ENCODE measurements at regions not wholly inside any gene's neighbourhood (a gene's known extent, or its start where the extent isn't known, plus 50 kb on each side); places are given as distances from the start of the nearest gene placed in this dataset.
A peak's percentile ranks its signal among the peaks of the same experiment; 100 is the strongest.

DNA sequence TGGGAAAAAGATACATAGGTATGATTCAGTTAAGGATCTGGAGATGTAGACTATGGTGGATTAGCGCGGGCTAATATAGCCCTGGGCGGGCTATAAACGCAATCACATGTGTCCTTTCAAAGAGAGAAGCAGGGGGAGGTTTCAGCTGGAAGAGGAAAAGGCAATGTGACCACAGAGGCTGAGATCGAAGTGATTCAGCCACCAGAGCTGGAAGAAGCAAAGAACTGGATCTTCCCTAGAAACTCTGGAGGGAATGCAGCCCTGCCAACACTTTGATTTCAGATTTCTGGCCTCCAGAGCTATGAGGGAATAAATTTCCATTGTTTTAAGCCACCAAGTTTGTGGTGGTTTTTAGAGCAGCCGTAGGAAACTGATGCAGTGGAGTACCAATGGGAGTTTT, 81.5 kb upstream of the NHSL1 start:
- DNase-seq: no peak

DNA sequence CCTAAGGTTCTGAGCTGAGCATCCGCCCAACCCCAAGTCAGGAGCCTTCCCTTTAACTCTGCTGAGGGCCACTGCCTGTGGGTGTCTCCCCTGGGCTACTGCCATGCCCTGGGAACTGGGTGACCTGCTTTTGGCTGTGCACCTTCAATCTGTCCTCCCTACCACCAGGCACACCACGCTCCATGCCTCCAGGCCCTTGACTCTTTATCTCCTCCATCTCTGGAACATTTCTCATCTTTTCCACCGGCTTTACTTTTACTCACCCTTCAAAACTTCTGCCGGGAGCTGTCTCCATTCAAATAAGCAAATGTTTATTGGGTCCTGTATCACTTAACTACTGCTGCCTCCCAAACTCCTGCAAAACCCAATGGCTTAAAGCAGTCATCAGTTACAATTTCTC, 83.3 kb upstream of the NHSL1 start:
- no peak for DNase-seq

DNA sequence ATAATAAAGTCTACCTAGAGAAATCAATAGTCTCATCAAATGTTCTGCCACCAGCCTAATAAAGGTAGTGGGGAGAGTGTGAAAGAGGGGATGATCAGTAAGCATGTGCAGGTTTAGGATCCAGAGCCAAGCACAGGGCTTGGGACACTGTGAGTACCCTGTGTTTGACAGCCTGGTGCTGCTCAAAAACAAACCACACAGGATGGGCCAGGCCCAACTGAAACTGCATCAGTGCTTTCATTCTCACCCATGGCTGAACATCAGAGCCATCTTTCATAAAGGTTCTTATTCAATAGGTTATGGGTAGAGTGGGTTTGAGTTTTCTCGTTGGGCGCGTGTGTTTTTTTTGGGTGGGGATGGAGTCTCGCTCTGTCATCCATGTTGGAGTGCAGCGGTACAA, 87.3 kb upstream of the NHSL1 start:
- no peak for DNase-seq

DNA sequence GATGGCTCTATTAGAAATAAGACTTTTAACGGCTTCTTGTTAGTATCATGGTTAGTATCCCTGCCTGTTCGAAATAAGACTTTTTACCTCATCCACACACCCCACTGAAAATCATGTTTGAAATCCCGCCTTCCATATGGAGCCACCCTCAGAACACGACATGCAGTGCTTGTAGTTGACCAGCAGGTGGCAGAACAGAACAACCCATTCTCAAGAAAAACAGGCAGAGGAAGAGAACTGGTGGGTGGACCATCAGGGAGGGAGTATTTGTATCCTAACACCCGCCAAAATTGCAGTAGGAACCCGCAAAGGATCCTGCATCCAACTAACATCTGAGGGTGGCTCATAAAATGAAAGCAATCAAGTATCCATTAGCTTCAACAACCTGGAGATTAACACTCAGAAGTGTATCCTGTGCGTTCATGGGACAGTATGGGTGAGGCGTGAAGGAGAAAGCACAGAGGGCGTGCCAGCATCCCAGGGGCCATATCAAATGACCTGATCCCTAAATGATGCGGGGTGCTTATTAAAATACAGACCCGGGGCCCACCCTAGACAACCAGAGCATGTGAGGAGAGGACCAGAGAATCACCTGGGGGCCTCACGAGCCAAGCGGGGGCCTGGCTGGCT, 89.6 kb upstream of the NHSL1 start:
- DNase-seq: peak; percentile 67

DNA sequence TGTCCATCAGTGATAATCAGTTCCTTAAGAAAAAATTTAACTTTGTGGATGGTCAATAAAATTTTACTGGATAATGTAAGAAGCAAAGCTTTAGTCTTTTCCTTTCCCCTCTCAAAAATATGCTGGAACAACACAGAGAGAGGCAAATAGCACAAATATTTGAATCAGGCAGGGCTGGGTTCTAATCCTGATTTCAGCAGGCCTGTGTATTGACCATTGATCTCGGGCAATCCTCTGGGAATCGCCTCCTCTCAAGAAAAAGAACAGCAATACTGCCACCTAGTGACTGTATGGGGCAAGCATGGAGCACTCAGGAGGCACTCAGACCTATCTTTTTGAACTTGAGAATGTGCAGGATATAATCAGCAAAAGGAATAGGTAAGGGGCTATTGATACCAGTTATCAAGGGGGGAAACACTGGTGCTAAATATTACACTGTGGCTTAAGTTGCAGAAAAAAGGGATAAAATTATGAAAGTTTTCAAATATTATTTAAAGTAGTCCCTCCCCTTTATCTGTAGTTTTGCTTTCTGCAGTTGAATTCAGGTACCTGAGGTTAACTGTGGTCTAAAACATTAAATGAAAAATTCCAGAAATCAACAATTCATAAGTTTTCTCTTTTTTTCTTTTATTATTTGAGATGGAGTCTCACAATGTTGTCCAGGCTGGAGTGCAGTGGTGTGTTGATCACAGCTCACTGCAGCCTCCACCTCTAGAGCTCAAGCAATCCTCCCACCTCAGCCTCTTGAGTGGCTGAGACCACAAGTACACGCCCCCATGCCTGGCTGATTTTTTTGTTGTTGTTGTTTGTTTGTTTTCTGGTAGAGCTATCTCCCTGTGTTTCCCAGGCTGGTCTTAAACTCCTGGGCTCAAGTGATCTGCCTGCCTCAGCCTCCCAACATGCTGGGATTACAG, 91.8 kb upstream of the NHSL1 start:
- DNase-seq: no peak

DNA sequence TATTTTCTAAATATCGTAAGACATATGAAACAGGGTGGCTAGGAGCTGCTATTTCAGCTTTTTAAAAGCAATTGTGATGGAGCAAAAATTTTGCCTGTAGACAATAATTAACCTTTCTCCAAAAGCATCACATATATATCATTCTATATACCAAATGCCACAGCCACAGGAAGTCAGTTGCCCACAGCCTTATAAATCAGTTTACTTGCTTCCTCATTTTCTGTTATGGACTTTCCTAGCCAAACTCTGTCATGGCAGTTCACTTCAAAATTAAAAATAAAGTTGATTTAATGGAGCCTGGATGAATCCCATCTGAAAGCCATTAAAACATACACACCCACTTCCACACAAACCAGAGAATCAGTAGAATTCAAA, 93.4 kb upstream of the NHSL1 start:
- no peak for DNase-seq

DNA sequence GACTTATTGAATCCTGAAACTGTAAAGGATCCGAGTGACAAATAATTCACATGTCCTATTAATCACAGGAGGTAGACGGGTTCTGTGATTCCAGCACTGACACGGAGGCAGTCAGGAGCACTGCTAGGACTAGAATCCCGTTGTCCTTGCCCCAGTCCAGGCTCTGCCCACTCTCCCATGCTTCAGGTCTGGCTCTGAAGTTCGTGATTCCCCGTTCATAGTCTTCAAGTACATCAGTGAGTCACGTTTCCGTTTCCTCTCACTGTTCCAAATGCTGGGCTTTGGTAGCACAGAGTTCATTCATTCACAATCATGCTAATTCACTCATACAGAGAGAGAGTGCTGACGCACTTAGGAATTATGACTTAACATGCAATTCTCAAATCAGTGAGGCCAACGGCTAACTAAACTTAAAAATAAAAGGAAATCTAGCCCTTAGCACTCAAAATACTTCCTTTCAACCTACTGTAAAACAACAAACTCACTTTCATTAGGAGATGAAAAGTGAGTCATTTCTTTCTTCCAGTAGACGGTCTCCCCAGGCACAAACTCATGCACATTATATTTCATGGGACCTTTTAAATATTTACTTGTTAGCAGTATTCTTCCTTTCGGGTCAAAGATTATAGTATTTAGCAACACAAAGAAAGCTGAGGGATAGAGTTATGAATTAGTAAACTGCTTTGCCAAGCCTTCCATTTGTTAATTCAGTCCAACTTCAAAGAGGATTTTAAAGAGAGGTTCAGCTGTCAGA, 94.0 kb upstream of the NHSL1 start:
- DNase-seq: peak; percentile 63

DNA sequence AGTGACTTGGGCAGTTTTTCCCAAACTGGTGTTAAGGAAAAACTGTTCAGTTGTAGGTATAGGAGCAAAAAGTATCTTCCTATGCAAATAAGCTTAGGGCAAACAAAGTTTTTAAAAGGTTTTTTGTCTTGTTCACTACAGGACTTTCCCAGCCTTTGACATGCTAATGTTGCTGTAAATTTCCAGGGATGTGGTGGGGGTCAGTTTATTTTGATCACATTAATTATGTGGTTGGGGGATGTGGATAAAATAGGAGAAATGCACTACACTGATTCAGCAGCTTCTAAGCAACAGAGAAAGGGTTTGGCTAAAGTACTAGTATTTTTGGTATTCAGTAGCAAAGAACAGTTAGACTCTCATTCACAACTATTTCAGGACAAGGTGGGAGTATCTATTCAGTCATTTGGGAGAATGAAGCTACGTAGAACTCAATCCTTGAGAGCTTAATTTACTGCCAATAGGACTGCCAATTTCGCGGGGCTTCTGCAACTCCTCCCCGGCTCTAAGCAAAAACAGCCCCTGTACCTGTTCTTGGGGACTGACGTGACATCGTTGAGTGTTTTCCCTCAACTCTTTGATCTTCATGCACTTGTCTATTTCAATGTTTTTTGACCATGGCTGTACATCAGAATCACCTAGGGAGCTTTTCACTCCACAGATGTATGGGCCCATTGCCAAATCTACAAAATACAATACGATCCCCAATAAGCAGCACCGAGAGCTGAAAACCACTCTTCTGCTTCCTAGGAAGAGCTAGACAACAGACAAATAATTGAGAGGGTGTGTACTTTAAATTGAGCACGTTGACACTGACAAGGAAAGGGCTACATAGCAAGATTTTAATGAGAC, 94.8 kb upstream of the NHSL1 start:
- no peak for DNase-seq

DNA sequence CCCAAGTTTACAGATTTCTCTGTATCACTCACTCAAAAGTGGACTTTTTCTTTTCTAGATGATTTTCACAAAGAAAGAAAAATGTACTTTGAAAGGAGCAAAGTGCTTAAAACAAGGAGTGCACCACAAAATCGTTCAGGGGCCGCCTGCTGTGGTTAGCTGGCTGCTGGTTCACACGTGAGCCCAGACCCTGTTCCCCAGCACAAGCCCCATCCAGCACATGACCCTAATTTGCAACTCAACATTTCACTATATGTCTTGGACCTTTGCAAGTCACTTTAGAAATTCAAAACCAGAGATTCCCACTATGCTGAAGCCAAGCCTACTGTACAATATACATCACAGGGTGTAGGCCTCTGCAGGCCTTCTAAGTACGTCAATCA, 95.5 kb upstream of the NHSL1 start:
- DNase-seq: no peak

DNA sequence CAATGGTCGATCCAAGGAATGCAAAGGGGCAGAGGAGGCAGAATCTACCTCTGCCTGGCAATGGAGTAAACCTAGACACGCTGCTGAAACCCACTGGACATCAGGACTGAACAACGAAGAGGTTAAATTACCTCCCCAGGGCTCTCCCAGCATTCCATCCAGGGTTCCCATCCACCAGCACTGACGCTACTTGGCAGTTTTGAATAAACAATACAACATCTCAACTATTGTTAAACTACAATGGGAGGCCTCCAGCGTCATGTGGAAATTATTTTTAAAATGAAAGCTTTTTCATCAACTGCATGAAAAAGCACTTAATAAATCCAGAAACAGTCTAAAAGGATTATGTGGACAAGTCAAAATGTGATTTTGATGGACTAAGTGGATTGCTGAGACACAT, 96.8 kb upstream of the NHSL1 start:
- DNase-seq: no peak

DNA sequence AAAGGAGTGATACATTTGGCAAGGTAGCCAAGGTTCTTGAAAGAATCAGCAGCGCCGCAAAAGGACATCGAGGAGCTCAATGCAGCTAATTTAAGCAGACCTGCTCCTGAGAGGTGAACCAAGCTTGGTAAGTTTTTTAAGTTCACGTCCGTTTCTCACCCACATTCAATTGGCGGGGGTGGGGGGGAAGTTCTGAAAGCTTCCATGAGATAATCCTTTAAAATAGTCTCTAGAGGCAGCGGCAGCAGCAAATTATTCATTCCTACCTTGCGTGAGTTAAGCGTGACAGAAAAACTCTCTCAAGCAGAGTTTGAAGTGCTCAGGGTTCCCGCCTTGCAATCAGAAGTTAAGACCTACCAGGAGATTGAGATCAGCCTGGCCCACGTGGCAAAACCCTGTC, 97.3 kb upstream of the NHSL1 start:
- DNase-seq: no peak

DNA sequence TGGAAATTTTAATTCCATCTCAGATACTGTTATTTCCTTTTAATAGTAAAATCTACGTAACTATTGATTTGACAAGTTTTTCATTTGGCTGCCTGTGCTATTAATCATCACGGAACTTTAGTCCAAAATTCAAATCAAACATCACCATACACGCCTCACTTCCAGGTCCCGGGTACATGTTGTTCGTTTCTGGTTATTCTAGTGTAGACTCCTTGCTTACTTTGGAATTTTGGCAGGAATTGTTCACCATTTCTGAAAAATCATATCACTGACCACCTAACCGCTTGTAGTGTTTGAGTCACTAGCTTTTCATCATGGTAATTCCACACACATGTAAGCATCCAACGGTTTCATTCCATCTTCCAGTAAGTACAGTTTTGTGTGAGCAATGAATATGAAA, 98.0 kb upstream of the NHSL1 start:
- DNase-seq: no peak

DNA sequence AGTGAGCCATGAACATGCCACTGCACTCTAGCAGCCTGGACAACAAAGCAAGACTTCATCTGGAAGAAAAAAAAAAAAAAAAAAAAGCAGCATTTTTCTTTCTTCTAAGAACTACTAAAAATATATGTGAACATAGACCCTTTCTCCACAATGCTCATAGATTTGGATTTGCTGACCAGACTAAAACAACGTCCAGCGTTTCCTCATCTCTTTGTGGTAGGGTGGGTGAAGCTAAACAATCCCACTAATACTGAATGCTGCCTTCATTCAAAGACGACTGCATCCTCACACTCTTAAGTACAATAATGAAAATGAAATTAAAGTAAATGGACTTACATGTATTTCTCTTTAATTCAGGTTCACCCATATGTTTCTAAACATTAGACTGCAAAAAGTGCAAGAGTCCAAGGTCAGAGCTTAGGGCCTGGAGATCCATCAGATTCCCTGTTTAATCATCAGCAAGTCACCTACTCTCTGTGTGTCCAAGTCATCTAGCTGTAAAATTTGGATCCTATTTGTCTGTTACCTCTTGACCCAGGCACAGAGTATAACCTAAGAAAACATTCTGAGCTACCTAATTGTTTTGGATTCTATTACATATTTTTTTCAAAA, 99.4 kb upstream of the NHSL1 start:
- no peak for DNase-seq

DNA sequence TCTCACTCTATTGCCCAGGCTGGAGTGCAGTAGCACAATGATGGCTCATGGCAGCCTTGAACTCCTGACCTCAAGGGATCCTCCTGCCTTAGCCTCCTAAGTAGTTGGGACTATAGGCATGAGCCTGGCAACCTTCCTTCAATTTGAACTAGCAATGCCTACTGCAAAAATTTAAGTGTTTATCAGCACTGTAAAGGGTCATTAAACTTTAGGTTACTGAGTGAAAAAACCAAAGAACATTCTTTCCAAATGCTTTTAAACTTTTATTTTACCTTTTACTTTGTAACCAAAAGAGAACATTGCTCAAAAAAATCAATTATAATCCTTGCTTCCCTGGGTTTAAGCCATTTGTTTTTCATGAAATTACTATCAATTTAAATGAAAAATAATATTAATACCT, 101.0 kb upstream of the NHSL1 start:
- no peak for DNase-seq

DNA sequence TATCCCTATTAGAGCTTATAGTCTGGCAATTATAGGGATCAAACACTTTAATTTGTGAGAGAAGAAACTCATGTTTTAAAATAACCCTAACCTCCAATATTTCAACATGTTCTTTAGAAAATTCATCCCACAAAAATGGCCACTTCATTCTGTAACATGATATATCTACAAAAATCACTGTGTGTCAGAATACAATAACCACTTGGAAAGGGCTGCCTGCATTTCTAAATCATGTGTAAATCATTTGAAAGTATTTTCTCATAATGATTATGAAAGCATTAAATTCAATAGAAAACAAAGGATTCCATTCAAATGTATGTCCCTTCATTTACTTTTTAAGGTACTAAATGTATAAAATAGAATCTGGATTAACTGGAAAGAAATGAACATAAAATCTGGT, 101.4 kb upstream of the NHSL1 start:
- DNase-seq: no peak

DNA sequence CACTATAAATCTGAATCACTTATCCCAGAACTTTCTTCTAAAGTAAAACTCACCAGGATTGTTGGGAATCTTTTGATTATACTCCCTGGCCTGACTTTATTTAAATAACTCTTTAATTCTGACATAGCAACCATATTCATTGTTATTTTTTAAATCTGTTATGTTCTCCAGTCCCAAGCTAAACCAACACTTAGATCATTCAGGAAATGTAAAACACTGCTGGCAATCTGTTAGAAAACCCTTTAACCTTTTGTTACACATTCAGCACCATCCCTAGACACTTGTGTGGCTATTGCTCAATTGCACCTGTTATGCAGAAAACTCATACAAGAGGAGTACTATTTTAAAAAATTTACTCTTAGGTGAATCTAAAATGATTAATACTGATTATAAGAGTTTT, 101.8 kb upstream of the NHSL1 start:
- no peak for DNase-seq

DNA sequence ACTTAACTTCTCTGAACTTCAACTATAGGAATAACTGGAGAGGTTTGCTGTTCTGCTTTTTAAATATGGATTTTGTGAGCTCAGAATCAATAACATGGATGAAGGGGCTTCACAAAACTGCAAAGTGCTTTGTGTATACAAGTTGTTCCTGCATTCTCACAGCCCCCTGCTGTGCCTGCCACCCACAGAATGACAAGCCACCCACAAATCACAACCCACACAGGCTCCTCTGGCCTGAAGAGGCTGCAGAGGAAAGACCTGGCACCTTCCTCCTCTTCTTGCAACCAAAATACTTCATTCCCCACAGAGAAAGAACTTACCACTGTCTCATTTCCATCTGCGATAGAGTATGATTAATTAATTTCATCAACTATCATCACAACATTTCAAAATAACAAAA, 106.7 kb upstream of the NHSL1 start:
- DNase-seq: no peak

DNA sequence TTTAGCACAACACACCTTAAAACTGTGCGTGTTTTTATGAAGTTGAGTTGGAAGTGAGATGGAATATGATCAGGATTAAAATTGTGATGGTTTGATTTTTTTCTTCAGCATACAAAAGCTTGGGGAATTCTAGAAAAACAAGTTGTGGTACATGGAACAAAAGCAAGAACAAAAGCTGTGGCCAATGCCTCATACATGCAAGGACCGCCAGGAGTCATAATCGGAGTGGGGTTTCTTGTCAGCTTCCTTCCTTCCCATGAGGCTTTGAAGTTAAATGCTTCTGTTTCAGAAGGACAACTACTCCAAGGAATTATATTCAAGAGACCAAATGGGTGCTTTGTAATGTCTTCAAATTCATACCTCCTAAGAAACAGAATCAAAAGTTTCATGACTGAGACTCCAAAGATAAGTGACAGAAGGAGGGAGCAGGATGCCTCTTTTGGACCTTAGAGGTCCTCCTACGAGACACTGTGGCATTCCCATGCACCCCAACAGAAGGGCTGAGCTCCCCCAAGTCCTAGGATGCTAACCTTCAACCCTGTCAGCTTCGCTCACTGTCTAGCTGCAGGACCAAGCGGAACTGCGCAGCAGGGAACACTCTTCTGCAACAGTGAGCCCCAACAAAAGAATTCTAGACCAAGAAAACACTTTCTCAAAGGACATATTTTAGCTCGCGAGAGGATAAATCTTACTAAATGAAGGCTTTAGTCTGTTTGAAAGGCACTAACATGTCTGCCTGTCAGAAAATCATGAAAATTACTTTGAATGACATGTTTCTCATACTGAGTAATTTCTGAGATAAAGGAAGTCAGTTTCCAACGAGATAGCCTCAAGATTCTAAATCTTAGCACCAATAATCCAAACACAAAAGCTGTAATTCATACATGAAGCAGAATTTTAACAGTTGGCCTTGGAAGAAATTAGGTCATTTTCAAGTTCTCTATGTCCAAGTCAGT, 108.5 kb upstream of the NHSL1 start:
- DNase-seq: no peak

DNA sequence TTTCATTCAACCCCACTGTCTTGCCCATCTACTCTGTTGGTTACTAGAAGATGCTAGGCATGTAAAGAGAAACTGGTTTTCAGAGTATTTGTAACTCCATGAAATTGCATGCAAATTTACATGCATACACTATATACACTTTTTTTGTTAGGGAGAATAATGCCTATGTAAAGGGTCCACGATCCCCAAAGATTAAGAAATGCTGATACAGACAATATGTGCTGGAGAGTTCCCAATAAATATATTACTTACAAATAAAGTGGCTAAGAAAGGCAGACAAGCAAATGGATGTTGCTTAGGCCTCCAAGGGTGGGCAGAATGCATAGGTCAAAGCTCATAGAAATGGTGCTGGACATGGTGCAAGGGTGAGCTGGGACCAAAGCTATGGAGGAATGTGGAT, 109.6 kb upstream of the NHSL1 start:
- no peak for DNase-seq

DNA sequence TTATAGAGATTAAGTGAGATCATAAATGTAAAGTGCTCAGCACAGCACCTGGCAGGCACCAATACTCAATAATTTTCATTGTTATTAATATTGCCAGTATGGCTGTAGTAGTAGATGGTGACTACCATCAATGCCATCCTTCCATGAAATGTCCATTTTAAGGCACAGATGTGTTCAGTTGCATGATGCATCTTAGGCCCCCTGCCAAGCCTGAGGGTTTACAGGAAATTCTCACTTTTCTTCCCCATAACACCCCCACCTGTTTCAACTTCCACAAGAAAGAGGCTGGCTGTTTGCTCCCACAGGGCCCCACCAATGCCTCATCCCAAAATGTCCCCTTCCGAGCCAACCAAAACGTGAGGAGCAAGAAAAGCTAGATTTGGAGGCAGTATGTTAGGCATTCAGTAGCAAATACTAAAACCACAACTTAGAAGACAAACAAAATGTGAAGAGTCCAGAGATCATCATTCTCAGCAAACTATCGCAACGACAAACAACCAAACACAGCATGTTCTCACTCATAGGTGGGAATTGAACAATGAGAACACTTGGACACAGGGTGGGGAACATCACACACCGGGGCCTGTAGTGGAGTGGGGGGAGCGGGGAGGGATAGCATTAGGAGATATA, 110.6 kb upstream of the NHSL1 start:
- no peak for DNase-seq

DNA sequence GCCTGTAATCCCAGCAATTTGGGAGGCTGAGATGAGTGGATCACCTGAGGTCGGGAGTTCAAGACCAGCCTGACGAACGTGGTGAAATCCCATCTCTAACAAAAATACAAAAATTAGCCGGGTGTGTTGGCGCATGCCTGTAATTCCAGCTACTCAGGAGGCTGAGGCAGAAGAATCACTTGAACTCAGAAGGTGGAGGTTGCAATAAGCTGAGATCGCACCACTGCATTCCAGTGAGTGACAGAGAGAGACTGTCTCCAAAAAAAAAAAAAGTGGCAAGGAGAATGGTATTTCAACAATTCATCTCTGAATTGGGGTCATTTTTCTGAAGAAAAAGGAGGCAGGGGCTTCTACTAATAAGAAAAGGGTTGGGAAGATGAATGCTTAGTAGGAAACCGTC, 111.5 kb upstream of the NHSL1 start:
- DNase-seq: no peak
